NCI-H1930 (cell line): ENCODE measurements at regions not wholly inside any gene's neighbourhood (a gene's known extent, or its start where the extent isn't known, plus 50 kb on each side); places are given as distances from the start of the nearest gene placed in this dataset.

Source experiments
- DNase-seq, 2 experiments: peaks; one replicate each; lab custom pipeline; 2025; lab: John Stamatoyannopoulos, UW

DNA sequence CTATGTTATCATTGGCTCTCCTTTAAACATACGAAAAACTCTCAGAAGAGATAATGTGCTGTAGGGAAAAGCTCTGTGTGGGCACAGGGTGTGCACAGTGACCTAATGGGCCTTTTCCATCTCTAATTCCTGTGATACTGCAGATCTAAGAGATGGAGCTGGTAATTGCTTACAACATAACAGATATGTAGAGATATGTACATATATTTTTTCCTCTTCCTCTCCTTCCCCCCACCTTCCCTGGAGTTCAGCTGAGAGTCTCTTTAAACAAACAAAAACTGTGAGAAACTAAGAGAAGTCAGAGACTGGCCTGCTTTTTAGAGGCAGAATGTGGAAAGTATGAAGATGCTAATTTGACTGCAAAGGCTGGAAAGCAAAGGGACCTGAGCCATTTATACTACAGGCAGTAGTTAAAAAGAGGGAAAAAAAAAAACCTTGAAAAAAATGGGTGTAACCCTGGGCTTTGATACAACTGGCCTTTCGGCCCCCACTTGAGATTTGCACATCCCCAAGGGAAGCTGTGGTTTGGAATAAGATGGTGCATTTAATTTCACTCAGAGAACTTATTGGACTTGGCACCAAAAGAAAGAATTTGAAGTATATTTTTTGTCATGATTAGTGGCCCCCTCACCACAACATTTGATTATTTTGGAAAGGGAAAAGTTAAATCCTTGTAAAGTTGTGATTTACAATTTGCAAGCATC is 502.2 kb upstream of the ZEB2 start:
- DNase-seq = no peak

- DNase-seq = no peak
These were observed 500.8 kb upstream of the ZEB2 start for GRCh38 chr2:145020694-145021093.

DNA sequence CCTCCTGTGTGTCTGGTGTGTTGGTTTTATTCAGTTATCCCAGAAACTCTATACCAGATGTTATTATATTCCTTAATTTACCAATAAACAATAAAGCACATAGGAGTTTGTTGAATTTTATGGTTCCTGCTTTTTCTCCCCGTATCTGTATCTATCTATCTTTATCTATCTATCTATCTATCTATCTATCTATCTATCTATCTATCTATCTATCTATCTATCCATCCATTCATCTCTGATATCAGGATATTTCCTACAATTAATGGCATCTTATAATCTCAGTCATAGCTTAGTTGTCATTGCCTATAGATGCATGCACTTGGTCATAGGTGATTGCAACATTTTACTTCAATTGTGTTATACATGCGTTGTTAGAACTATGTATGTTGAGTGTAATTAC is 500.2 kb upstream of the ZEB2 start:
- no peak for DNase-seq

DNA sequence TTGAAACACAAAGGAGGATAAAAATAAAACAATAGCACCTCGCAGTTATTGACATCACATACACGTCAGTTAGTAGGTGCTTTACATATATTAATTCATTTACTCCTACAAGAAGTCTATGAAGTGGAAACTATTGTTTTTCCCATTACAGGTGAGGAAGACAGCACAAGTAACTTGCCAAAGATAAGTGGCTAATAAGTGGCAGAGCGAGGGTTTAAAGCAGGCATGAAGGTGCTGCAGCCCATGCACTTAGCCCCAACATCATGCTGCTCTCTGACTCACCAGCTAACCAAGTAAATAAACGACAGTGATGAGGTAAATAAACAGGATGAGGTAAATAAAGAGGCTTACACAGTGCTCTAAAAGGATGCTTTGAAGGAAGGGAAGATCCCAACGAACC is 498.6 kb upstream of the ZEB2 start:
- DNase-seq = no peak

GRCh38 chr2:145017149-145017548 is 497.2 kb upstream of the ZEB2 start:
- no peak for DNase-seq

GRCh38 chr2:145016711-145017110 is 496.8 kb upstream of the ZEB2 start:
- DNase-seq = no peak

- no peak for DNase-seq
These were observed 495.6 kb upstream of the ZEB2 start for GRCh38 chr2:145015561-145015960.

DNA sequence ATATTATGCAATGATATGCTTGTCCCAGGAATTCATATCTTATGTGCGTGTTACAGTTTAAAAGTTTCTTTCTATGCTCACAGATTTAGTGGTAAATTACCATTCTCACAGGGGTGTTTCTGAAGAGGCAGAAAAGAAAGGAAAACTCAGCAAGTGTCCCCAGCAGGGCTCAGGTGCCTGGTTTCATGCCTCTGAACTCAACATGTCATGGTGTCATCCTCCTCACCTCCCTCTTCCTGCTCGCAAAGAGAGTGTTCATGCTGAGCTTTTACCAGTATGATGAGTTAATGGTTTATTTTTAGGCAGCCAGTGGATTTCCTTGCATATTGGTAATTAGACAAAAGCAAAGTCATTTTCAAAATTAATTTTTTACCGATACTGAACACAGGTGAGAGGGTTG is 492.9 kb upstream of the ZEB2 start:
- no peak for DNase-seq

DNA sequence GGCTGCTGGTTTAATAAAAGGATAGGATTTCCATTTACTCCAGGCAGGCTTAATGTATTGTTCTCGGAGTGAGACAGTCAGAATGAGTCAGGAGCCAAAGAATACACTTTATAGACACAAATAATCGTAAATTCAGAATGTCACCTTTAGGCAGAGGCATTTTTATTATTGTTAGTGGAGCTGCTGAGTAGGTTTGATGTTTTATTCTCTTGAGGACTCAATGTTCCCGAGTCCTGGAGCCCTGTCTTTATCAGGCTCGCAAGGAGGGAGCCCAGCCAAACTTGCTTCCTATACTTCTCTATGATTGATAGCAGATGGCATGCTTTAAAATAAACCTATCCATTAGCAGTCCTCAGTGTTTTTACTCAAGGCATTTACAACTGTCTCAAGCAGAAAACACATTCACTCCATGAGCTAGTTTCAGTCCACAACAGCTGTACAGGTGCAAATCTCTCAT is 492.3 kb upstream of the ZEB2 start:
- no peak for DNase-seq

- no peak for DNase-seq
These were observed 490.7 kb upstream of the ZEB2 start for GRCh38 chr2:145010635-145011034.

- DNase-seq = no peak
These were observed 488.0 kb upstream of the ZEB2 start for GRCh38 chr2:145007960-145008263.

GRCh38 chr2:145007093-145007959 is 487.4 kb upstream of the ZEB2 start:
- DNase-seq = no peak

DNA sequence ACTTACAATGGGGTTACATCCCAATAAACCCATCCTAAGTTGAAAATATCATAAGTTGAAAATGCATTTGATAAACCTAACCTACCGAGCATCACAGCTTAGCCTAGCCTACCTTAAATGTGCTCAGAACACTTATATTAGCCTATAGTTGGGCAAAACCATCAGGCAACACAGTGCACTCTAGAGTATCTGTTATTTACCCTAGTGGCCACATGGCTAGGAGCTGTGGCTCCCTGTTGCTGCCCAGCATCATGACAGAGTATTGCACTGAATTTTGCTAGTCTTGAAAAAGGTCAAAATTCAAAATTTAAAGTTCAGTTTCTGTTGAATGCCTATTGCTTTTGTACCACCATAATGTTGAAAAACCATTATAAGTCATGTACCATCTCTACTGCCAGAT is 482.7 kb upstream of the ZEB2 start:
- no peak for DNase-seq

DNA sequence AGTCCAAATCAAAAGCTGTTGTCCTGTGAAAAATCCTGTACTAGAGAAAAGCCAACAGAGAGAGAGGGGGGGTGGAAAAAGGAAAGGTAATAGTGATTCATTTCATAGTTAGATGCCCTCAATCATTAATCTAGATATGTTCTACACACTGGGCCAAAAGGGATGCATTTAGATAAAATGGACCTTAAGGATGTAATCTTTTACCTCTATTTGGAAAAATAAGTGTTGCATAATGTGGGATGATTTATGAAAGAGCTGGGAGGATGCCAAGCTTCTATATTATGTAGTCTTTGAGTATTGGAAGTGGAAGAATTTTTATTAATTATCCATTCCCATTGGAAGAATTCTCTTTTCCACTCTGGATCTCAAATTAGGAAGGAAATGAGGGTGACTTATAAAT is 480.5 kb upstream of the ZEB2 start:
- no peak for DNase-seq

- DNase-seq = no peak
These were observed 480.0 kb upstream of the ZEB2 start for GRCh38 chr2:144999936-145000335.

- DNase-seq = no peak
These were observed 479.4 kb upstream of the ZEB2 start for GRCh38 chr2:144999071-144999875.

- DNase-seq = no peak
These were observed 478.5 kb upstream of the ZEB2 start for GRCh38 chr2:144998435-144998834.

- DNase-seq = no peak
These were observed 476.4 kb upstream of the ZEB2 start for GRCh38 chr2:144996225-144996795.

- no peak for DNase-seq
These were observed 475.6 kb upstream of the ZEB2 start for GRCh38 chr2:144995482-144995881.

DNA sequence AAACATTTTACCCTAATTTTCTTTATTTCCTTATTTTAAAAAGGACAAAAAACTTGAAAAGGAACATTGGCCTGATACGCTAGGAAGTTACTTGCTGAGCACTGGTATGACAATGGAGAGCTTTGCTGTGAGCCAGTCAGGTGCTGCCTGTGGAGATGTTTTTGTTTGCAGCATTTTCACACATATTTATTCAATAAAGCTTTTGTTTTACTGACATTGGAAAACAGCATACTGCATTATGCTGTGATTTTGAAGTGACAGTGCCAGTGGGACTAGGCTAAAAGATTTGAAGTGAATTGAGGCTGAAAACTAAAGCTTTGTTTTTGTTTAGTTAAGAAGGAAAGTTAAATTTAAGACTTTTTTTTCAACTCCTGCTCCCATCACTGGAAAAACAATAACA is 470.7 kb upstream of the ZEB2 start:
- DNase-seq = no peak

DNA sequence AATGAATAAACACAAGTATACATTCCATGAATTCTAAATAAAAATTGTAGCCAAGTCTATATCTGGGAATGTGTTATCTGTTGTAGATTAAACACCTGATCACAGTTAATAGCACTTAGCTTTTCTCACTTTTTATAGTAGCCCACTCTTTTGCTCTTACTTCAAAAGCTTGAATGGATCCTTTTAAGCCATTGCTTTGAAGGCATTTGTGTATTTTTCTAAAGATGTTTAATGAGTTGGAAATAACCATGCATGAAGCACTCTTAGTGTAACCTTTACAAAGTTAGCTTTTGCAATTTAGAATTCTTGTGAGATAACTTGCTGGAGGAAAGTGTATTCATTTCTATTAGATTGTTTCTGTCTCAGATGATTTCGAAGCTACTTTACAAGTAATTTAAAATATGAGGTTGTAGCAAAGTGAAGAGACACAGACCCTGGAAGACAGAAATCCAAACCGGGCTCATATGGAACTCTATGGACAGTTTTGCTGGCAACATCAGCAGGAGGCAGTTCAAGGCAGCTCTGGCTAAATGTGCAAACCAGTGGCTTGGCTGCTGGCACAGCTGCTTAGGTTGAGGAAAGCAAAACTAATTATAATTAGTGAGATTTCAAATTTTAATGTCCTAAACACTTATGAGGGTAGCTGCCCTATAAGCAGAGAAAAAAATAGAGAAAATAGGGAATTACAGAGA is 469.8 kb upstream of the ZEB2 start:
- no peak for DNase-seq

GRCh38 chr2:144988591-144988990 is 468.7 kb upstream of the ZEB2 start:
- DNase-seq = no peak
